ENCODE measurements at regions not wholly inside any gene's neighbourhood (a gene's known extent, or its start where the extent isn't known, plus 50 kb on each side); places are given as distances from the start of the nearest gene placed in this dataset.

DNA sequence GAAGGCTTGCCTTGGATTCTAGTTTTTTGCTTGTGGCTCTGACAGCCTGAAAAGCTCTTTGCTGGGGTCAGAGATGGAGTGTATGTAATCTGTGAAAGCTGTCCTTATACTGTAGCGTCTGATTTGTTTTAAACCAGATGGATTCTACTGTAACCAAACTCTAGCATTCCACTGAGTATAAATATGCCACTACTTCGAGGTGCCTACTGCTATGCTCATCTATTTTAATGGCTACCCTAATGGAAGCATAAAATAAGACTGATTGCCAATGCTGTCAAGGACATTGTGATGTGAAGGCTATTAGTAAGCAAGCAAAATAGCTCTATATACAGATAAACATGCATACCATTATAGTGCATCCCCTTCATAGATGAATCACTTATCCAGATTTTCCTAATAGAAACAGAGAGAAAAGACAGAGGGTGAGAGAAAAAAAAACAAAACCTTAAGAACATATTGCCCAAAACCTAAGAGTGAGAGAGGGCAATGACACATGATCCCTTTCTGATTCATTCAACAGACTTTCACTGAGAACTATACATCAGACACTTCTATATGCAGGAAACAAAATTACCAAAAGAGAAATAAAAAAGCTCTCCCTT is 1025.8 kb upstream of the LCORL start:
- H3K36me3 ChIP-seq: no peaks in the 10 kb centered on the region
- H3K4me1 ChIP-seq: no peaks in the 10 kb centered on the region
- TF ChIP-seq EP300 (IDR thresholded peaks at IDR 0.05) (no peak), POLR2A (IDR thresholded peaks at IDR 0.05) (no peak), POLR2AphosphoS5 (IDR thresholded peaks at IDR 0.05) (no peak)
- TF ChIP-seq, protein P1, sequence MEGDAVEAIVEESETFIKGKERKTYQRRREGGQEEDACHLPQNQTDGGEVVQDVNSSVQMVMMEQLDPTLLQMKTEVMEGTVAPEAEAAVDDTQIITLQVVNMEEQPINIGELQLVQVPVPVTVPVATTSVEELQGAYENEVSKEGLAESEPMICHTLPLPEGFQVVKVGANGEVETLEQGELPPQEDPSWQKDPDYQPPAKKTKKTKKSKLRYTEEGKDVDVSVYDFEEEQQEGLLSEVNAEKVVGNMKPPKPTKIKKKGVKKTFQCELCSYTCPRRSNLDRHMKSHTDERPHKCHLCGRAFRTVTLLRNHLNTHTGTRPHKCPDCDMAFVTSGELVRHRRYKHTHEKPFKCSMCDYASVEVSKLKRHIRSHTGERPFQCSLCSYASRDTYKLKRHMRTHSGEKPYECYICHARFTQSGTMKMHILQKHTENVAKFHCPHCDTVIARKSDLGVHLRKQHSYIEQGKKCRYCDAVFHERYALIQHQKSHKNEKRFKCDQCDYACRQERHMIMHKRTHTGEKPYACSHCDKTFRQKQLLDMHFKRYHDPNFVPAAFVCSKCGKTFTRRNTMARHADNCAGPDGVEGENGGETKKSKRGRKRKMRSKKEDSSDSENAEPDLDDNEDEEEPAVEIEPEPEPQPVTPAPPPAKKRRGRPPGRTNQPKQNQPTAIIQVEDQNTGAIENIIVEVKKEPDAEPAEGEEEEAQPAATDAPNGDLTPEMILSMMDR (IDR thresholded peaks at IDR 0.05): no peak
- WGBS, 5 donors: 63 to 71% (median 67%) methylated on average over 2 of the region's 2 CpGs
- H3K27ac ChIP-seq: no peak overlapping the region
- DNase-seq: no peak
- intact Hi-C loops (cut with DNase I; ENCODE audit: low total_unique reads): no loop called here
- H3K9me3 ChIP-seq: no peaks in the 10 kb centered on the region
- no peak overlapping the region for H3K4me3 ChIP-seq
- H3K27me3 ChIP-seq: no peaks in the 10 kb centered on the region

DNA sequence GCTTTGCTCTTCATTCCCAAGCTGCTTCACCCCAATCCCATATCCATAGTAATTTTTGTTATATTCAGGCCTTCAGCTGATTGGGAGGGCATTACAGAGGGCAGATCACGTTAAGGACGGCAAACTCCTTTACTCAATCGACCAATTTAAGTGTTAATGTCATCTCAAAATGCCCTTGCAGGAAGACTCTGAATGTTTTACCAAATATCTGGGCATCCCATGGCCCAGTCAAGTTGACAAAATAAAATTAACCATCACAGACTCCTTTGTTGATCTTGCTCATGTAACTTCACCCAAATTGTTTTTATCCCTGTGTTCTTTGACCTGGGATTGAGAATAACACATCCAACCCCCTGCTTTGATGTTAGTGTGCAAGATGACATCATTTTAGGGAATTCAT is 1018.3 kb upstream of the LCORL start:
- 85 to 90% (median 88%) methylated on average over 3 of the region's 3 CpGs for WGBS, 5 donors
- intact Hi-C loops (cut with DNase I; ENCODE audit: low total_unique reads): no loop called here
- no peak overlapping the region for H3K4me3 ChIP-seq
- DNase-seq: no peak
- no peak for TF ChIP-seq POLR2AphosphoS5 (IDR thresholded peaks at IDR 0.05)
- TF ChIP-seq POLR2A (IDR thresholded peaks at IDR 0.05): no peak
- no peak for TF ChIP-seq EP300 (IDR thresholded peaks at IDR 0.05)
- TF ChIP-seq, protein P1 (IDR thresholded peaks at IDR 0.05): no peak
- H3K4me1 ChIP-seq: no peaks in the 10 kb centered on the region
- no peak overlapping the region for H3K27ac ChIP-seq
- no peaks in the 10 kb centered on the region for H3K36me3 ChIP-seq
- H3K9me3 ChIP-seq: no peaks in the 10 kb centered on the region
- no peaks in the 10 kb centered on the region for H3K27me3 ChIP-seq

DNA sequence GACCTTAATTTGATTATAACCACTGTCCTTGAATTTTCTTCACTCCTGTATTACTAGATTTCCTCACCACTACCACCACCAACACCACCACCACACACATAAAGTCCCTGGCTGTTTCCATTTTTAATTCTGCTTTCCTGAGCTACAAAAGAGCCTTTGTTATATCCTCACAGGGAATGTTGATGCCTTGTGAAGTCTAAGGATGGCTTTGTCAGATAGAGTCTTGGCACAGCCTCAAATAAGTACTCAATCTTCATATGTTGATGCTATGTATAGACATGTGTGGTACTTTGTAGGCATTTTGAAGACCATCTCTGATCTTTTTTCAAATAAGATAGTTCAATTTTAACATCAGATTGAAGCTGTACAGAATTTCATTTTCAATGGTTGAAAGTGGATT is 1016.7 kb upstream of the LCORL start:
- Histone ChIP-seq H3K4me1 (no peaks in the 10 kb centered on the region), H3K9me3 (no peaks in the 10 kb centered on the region), H3K4me3 (no peak overlapping the region), H3K36me3 (no peaks in the 10 kb centered on the region), H3K27me3 (no peaks in the 10 kb centered on the region), H3K27ac (no peak overlapping the region)
- intact Hi-C loops (cut with DNase I; ENCODE audit: low total_unique reads): no loop called here
- no peak for DNase-seq
- TF ChIP-seq, protein P1 (IDR thresholded peaks at IDR 0.05): no peak
- TF ChIP-seq POLR2AphosphoS5 (IDR thresholded peaks at IDR 0.05) (no peak), EP300 (IDR thresholded peaks at IDR 0.05) (no peak), POLR2A (IDR thresholded peaks at IDR 0.05) (no peak)

DNA sequence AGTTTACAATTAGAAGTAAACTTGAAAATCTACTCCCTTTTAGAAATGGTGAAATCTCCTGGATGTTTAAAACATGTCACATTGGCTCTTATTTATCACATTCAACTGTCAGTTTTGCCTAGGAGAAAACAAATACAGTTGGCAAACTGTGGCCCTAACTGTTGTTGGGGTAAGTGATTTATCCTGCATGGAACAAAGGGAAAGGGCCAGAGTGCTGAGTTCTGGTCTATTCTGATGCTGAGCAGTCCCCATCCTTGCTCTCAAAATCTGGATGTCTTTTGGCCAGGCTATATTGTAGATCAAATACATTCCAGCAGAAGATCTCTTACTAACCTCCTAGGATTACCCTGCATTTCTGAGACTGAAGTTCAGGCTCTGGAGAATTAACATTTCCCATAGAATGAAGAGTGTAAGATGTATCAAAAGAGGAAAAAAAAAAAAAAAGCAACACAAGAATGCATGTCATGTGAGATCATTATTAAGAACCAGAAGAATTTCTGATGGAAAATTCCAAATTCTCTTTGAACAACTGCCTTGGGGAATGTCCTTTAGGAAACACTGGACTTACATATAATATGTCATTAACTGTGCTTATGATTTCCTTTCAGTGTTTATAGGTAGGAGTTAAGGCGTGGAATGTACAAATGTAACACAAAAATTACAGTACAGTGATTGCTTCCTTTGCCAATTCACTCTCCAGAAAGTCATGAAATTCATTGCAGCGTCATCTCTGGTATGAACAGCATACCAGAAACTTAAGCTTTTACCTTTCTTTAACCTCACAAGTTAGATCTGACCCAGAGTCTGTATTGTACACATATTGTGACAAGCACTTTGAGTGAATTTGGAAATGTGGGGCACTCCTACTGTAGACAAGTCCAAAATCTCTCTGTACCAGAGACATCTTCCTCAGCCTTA is 1012.5 kb upstream of the LCORL start:
- Histone ChIP-seq H3K27me3 (no peaks in the 10 kb centered on the region), H3K4me1 (no peaks in the 10 kb centered on the region), H3K36me3 (no peaks in the 10 kb centered on the region), H3K4me3 (no peak overlapping the region), H3K27ac (no peak overlapping the region), H3K9me3 (no peaks in the 10 kb centered on the region)
- 71 to 84% (median 79%) methylated on average over 2 of the region's 2 CpGs for WGBS, 5 donors
- TF ChIP-seq, protein P1 (IDR thresholded peaks at IDR 0.05): no peak
- TF ChIP-seq POLR2AphosphoS5 (IDR thresholded peaks at IDR 0.05): no peak
- TF ChIP-seq EP300 (IDR thresholded peaks at IDR 0.05): no peak
- TF ChIP-seq POLR2A (IDR thresholded peaks at IDR 0.05): no peak
- DNase-seq: peak in 1 of 2 donors; percentile 12
- intact Hi-C loops (cut with DNase I; ENCODE audit: low total_unique reads): no loop called here
